DOHH2 (cell line): ENCODE measurements at regions not wholly inside any gene's neighbourhood (a gene's known extent, or its start where the extent isn't known, plus 50 kb on each side); places are given as distances from the start of the nearest gene placed in this dataset.

Source experiments
- H3F3A ChIP-seq: fragments of 200-600 bp; sonication (generic), shearing (Covaris generic); 2 replicates; pipeline ENCODE4 v1.6.0; 2016; ENCODE audit warnings: antibody characterized with exemption, mild to moderate bottlenecking; ENCODE audit not compliant: control insufficient read depth, insufficient read depth
- H3K27ac ChIP-seq: fragments of 200-600 bp; sonication (generic); 2 replicates; pipeline ENCODE4 v1.5.1; 2014; ENCODE audit warnings: low read depth, mild to moderate bottlenecking, low read length, moderate library complexity
- H3K27me3 ChIP-seq: fragments of 200-600 bp; sonication (generic); 2 replicates; pipeline ENCODE4 v1.6.1; 2014; ENCODE audit warnings: mild to moderate bottlenecking, low read length, mixed read lengths; ENCODE audit not compliant: control insufficient read depth
- H3K36me3 ChIP-seq: fragments of 200-600 bp; sonication (generic); 2 replicates; pipeline ENCODE4 v1.6.1; 2014; ENCODE audit warnings: mild to moderate bottlenecking, low read length, moderate library complexity, mixed read lengths; ENCODE audit not compliant: control insufficient read depth
- H3K4me1 ChIP-seq: fragments of 200-600 bp; sonication (generic); 2 replicates; pipeline ENCODE4 v1.6.1; 2014; ENCODE audit warnings: mild to moderate bottlenecking, low read length, mixed read lengths; ENCODE audit not compliant: control insufficient read depth
- H3K4me2 ChIP-seq: fragments of 200-600 bp; sonication (generic); 2 replicates; pipeline ENCODE4 v1.6.0; 2014; ENCODE audit warnings: mild to moderate bottlenecking, low read length, moderate library complexity
- H3K4me3 ChIP-seq: fragments of 200-600 bp; sonication (generic); 2 replicates; pipeline ENCODE4 v1.5.1; 2014; ENCODE audit warnings: mild to moderate bottlenecking, low read length, mixed read lengths
- H3K79me2 ChIP-seq: fragments of 200-600 bp; sonication (generic); 2 replicates; pipeline ENCODE4 v1.6.1; 2014; ENCODE audit warnings: mild to moderate bottlenecking, low read length, mixed read lengths; ENCODE audit not compliant: control insufficient read depth
- H3K9me2 ChIP-seq: fragments of 200-600 bp; sonication (generic); replicated peaks from 2 replicates; pipeline ENCODE4 v1.6.1; 2014; ENCODE audit warnings: mild to moderate bottlenecking, low read length, mixed read lengths; ENCODE audit not compliant: control insufficient read depth
- H3K9me3 ChIP-seq: fragments of 200-600 bp; sonication (generic); 2 replicates; pipeline ENCODE4 v1.6.1; 2014; ENCODE audit warnings: antibody characterized with exemption, low read length, mixed read lengths; ENCODE audit not compliant: control insufficient read depth, insufficient read depth
- H4K20me1 ChIP-seq: fragments of 200-600 bp; sonication (generic); 2 replicates; pipeline ENCODE4 v1.6.0; 2014; ENCODE audit warnings: low read depth, mild to moderate bottlenecking, antibody characterized with exemption, low read length, moderate library complexity; ENCODE audit not compliant: control insufficient read depth, insufficient read depth
- CTCF ChIP-seq: fragments of 200-600 bp; sonication (generic); IDR thresholded peaks from one replicate; pipeline ENCODE4 v1.5.1; 2014; ENCODE audit warnings: antibody characterized with exemption, mild to moderate bottlenecking, low read depth, low read length; ENCODE audit not compliant: poor library complexity, severe bottlenecking
- EZH2phosphoT487 ChIP-seq: fragments of 200-600 bp; sonication (generic); IDR thresholded peaks from 2 replicates; pipeline ENCODE4 v1.6.1; 2017; ENCODE audit warnings: borderline replicate concordance, mild to moderate bottlenecking, antibody characterized with exemption, low read length, moderate library complexity, mixed read lengths

- no peak overlapping the region for H3K4me2 ChIP-seq
- H3K4me1 ChIP-seq = no peaks in the 10 kb centered on the region
- no peaks in the 10 kb centered on the region for H3K9me3 ChIP-seq
- H3K27ac ChIP-seq = no peak overlapping the region
- TF ChIP-seq CTCF (no peak), EZH2phosphoT487 (no peak)
- no peaks in the 10 kb centered on the region for H3K36me3 ChIP-seq
- no peaks in the 10 kb centered on the region for H3K27me3 ChIP-seq
- no peak overlapping the region for H3K4me3 ChIP-seq
- H3F3A ChIP-seq = no peaks in the 10 kb centered on the region
- H3K79me2 ChIP-seq = no peaks in the 10 kb centered on the region
- no peaks in the 10 kb centered on the region for H3K9me2 ChIP-seq
- H4K20me1 ChIP-seq = no peaks in the 10 kb centered on the region
Measured at GRCh38 chr18:22047485-22047884, 121.9 kb upstream of the GATA6 start.

- H3K36me3 ChIP-seq = no peaks in the 10 kb centered on the region
- H4K20me1 ChIP-seq = no peaks in the 10 kb centered on the region
- no peaks in the 10 kb centered on the region for H3K9me3 ChIP-seq
- H3K27me3 ChIP-seq = no peaks in the 10 kb centered on the region
- H3K4me1 ChIP-seq = no peaks in the 10 kb centered on the region
- H3K4me3 ChIP-seq = no peak overlapping the region
- no peaks in the 10 kb centered on the region for H3F3A ChIP-seq
- no peaks in the 10 kb centered on the region for H3K9me2 ChIP-seq
- no peak for TF ChIP-seq EZH2phosphoT487
- TF ChIP-seq CTCF = no peak
- H3K79me2 ChIP-seq = no peaks in the 10 kb centered on the region
- no peak overlapping the region for H3K27ac ChIP-seq
- no peak overlapping the region for H3K4me2 ChIP-seq
Measured at GRCh38 chr18:22048221-22048620, 121.2 kb upstream of the GATA6 start.

- Histone ChIP-seq H3K27ac (no peak overlapping the region), H3K4me3 (no peak overlapping the region), H3K27me3 (no peaks in the 10 kb centered on the region), H3K36me3 (no peaks in the 10 kb centered on the region), H4K20me1 (no peaks in the 10 kb centered on the region), H3K9me3 (no peaks in the 10 kb centered on the region), H3K4me2 (no peak overlapping the region), H3K79me2 (no peaks in the 10 kb centered on the region), H3K9me2 (no peaks in the 10 kb centered on the region), H3K4me1 (no peaks in the 10 kb centered on the region), H3F3A (no peaks in the 10 kb centered on the region)
- TF ChIP-seq CTCF (no peak), EZH2phosphoT487 (no peak)
Measured at GRCh38 chr18:22048932-22049615, 120.3 kb upstream of the GATA6 start.
